ENCODE measurements at regions not wholly inside any gene's neighbourhood (a gene's known extent, or its start where the extent isn't known, plus 50 kb on each side); places are given as distances from the start of the nearest gene placed in this dataset.

DNA sequence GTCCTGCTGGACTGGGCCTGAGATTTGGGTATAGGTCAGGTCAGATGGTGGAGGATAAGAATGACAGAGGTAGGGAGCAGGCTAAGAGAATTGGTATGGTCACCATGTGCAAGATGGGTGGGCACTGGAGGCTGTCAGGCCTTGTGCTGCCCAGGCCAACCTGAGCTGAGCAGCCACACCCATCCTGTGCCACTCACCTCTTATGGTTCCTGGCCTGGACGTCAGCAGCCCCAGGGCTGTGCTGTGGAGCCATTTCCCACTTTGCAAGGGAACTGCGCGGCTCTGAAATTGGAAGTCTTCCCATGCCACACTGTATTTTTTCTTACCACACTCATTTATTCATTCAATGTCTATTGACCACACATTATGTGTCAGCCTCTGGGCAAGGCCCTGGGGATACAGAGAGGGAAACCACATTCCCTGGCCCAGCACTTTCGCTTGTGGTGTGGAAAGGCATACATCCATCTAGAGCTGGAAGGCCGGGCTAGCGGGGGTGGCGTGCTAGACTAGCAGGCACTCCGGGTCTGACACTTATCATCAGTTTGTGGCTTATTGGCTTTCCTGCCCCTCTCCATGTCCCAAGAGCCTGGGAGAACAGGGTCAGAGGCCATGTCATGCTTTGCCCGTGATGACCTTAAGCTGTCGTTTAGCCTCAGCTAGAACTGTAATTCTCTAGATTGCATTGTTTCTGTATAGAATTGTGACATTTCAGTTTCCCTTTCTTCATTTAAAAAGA lies 51.1 kb upstream of the POLG start:
- TF ChIP-seq, protein P1, sequence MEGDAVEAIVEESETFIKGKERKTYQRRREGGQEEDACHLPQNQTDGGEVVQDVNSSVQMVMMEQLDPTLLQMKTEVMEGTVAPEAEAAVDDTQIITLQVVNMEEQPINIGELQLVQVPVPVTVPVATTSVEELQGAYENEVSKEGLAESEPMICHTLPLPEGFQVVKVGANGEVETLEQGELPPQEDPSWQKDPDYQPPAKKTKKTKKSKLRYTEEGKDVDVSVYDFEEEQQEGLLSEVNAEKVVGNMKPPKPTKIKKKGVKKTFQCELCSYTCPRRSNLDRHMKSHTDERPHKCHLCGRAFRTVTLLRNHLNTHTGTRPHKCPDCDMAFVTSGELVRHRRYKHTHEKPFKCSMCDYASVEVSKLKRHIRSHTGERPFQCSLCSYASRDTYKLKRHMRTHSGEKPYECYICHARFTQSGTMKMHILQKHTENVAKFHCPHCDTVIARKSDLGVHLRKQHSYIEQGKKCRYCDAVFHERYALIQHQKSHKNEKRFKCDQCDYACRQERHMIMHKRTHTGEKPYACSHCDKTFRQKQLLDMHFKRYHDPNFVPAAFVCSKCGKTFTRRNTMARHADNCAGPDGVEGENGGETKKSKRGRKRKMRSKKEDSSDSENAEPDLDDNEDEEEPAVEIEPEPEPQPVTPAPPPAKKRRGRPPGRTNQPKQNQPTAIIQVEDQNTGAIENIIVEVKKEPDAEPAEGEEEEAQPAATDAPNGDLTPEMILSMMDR (conservative IDR thresholded peaks at IDR 0.05): no peak
- TF ChIP-seq EZH2 (IDR thresholded peaks at IDR 0.05; ENCODE audit: low read depth): no peak
